ENCODE measurements at regions not wholly inside any gene's neighbourhood (a gene's known extent, or its start where the extent isn't known, plus 50 kb on each side); places are given as distances from the start of the nearest gene placed in this dataset.

DNA sequence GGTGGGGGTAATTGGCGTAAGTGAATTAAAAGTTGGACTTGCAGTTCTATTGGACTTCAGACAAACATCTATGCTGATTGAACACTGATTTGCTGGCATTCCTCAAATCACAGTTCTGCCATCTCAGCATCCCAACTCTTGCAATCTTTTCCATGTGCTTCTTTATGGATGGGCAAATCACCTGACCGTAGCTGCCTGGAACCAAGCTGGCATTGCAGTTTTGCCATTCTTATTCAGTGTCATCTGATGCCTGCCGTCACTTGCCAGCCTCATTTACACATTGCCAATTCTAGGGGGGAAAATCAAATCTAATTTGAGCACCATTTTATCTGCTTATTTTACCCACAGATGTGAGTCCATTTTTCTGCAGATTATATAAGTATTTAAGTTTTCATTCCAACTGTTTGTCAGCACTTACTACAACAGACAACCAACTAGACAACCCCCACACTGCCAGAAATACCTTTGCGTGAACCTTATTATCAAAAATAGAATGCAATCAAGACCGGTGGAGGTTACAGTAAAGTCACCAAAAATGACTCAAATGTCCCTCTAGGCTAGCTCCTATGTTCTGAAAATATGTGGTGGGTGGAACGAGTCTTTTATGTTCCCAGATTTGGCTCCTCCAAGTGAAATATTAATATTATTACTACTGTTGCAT, 172.3 kb upstream of the CTBP2 start:
- DNase-seq, result no peak

DNA sequence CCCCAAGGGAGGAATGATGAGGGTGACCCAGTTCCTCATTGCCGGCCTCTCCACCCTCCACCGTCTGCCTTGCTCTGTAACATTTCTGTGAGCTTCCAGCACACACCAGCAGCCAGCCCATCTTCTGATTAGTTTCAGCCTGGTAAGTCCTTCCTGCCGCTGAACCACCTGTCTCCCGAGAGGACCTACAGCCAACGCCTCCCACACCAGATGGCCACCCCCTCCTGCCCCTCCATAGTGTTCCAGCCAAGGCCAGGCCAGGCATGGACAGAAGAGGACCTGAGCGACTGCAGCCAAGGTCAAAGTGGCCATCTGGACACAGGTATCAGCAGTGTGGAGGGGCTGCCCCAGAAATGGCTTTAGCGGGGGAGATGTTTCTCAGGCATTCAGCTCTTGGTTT, 170.7 kb upstream of the CTBP2 start:
- DNase-seq, result no peak

DNA sequence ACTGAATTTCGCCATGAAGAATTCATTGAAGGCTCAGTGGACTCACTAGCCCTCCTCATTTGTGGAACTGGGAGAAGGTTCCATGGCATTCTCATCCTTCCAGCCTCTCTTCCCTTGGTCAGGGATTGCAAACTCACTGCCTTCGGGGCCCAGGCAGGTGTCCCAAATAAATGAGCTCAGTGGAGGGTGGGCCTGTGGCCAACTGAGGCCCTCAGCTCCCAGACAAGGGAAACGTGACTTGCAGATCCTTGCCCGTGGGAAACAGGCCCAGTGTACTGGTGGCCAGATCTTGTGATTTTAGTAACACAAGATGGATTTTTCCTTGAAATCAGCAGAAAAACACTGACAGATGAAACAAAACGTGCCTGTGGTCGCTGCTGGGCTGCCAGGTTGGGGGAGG, 168.7 kb upstream of the CTBP2 start:
- DNase-seq, result no peak

DNA sequence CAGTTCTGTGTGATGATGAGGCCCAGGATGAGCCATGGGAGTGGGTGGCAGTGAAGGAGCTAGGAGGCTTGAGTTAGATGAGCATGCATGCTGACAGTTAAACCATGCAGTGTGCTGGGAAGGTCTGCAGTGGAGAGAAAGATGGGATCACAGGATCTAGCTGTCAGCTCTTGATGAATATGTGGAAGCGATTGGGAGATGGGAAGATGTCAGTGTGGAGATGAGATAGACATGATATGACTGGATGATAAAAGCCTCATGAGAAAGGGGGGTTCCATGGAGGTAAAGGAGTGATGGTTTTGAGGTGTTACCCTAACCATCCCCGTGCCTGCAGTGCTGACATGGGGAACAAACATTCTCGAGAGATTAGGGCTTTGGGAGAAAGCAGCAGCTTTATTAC, 165.0 kb upstream of the CTBP2 start:
- DNase-seq, result no peak

DNA sequence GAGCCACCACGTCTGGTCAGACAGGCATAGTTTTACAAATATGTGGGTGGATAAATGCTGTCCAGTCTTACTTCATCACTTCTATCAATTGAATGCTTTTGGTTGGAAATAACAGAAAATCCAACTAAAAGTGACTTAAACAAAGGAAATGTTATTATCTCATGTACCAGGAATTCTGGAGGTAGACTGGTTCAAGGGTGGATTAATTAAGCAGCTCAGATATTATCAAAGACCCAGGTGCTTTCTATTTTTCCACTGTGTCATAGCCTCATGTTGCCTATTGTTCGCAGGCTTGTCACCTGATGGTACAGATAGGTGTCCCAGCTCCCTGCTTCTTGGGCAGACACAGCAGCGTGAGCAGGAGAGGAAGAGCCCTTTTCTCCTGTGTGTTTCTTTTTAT, 156.1 kb upstream of the CTBP2 start:
- no peak for DNase-seq

DNA sequence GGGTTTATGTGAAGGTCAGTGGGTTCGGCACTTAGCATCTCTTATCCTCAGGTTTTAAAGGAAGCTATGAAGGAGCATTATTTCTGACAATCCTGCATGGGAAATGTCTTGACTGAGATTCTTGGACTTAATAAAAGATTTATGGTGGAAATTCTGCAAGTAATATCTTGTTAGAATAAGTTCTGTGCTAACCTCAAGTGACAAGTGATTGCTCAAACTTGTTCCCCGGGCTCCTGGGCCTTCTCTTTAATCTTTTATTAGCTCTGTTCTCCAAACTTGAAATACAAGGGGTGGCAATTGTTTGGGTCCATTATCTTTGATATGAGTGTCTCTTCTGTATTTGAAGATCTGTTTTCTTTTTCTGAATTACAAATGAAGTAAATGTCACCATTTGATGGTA, 140.6 kb upstream of the CTBP2 start:
- DNase-seq, result no peak

DNA sequence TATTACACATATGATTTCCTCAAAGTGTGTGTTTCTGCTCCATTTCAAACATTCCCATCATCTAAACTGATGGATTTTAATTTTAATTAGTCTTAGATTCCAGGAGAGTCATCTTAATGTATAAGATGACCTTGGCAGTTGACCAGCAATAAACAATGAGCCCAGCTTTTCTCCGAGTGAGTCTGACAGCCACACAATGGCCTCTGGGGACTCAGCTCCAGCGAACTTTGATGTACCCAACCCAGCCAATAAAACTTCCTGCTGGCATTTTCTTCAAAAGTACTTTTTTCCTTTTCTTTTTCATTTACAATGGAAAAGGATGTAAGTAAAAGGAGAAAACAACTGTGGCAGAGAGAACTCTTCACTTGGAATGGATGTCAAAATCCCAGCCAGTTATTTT, 139.1 kb upstream of the CTBP2 start:
- DNase-seq, result no peak

DNA sequence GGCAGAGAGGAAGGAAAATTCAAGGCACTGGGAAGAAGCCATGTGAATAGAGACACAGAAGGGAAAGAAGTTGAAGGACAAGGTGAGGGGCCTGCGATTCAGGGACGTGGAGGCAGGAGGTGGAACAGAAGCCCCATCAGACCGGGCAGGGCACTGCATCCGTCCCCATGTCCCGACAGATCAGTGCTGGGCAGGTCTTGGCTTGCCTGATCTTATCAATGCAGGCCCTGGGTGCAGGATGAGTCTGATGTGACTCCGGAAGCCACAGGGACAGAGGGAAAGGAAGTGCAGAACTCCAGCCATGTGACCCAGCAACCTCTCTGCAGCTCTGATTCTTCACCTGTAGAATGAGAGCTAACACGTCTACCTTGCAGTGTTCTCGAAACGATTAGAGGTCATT, 136.2 kb upstream of the CTBP2 start:
- DNase-seq, result no peak

DNA sequence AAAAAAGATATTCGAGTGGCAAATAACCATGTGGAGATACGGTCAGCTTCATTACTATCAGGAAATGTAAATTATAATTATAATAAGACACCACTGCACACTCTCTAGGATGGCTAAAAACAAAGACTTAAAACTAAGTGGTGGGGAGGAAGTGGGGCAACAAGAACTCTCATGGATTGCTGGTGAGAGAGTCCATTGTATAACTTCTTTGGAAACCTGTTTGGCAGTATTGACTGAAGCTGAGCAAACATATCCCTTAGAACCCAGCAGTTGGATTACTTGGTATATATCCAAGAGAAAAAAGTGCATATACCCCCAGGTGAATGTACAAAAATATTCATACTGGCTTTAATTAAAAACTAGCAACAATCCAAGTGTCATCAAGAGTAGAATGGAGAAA, 133.7 kb upstream of the CTBP2 start:
- no peak for DNase-seq

DNA sequence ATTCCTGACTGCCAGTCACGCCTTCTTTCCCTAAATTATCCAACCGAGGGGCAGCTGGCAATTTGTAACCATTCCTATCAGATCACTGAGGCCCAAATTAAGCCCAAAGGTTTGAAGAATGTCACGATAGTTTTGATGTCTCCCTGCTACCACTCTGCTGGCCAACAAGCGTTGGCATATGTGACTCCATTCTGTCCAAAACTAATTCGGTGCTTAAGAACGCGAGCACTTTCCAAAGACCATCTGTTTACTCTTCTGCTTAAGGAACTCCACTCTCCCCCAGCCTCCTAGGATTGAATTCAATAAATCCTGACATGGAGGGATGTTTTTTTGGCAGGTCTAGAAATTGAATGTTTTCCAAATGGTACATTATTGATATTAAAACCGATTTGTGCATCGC, 131.5 kb upstream of the CTBP2 start:
- DNase-seq, result no peak

DNA sequence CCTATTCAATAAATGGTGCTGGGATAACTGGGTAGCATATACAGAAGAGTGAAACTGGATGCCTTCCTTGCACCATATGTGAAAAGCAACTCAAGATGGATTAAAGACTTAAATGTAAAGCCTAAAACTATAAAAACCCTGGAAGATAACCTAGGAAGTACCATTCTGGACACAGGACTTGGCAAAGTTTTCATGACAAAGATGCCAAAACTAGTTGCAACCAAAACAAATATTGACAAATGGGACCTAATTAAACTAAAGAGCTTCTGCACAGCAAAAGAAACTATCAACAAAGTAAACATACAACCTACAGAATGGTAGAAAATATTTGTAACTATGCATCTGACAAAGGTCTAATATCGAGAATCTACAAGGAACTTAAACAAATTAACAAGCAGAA, 129.1 kb upstream of the CTBP2 start:
- DNase-seq, result no peak

DNA sequence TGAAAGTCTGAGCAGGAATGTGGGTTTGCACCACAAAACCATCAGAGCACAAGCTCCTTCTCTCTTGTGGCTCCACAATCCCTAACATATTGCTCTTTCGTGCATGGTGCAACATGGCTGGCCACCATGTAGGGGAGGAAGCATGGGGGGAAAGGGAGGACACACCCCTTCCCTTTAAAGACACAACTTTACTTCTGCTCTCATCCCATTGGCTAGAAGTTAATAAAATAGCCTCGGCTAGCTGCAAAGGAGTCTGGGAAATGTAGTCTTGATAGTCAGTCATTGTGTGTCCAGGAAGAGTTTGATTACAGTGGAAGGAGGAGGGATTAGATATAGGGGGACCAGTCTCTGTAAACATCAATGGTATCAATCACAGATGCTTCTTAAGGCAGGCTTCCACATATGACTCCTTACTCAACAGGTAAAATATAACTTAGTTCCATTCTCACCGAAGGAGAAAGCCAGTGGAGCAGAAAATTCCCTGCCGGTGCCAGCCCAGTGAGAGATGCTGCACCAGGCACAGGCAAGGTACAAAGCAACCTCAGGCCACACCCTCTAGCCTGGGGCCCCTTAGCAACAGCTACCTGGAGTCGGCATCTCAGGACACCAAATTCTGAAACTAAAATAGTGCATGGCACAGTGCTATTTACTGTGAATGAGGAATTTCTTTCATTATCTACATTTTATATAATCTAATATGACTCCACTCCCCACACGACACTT, 124.7 kb upstream of the CTBP2 start:
- DNase-seq, result no peak

DNA sequence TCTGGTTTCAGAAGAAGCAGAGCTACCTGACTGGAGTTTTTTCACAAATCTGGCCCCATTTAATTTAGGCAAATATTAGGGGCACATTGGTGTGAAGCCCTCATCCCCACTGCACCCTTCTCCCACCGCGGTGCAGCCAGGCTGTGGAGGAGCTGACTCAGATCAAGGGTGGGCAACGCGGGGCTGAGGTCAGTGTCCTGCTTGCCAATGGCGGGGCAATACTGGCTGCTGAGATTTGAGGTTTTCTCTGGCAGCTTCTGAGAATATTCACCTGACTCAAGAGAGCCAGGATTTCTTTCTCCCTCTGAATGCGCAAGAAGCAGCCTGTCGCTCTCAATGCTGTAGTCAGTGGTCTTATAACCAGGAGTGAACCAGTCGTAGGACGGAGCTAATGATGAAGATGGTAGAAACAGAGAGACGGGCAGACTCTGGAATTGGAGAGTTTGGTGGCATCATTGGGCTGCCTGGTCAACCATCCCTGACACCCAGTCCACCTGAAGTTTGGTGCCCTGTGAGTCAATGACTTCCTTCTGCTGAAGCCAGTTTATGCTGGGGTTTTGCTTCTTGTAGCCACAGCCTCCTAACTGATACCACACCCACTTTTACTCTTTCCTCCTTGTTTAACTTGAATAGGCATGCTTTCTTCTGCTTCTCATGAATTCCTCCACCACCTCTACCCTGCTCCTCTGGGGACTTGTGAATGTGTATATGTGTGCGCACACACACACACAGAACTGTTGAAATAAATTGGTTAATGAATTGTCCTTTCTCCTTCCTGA, 123.7 kb upstream of the CTBP2 start:
- no peak for DNase-seq

DNA sequence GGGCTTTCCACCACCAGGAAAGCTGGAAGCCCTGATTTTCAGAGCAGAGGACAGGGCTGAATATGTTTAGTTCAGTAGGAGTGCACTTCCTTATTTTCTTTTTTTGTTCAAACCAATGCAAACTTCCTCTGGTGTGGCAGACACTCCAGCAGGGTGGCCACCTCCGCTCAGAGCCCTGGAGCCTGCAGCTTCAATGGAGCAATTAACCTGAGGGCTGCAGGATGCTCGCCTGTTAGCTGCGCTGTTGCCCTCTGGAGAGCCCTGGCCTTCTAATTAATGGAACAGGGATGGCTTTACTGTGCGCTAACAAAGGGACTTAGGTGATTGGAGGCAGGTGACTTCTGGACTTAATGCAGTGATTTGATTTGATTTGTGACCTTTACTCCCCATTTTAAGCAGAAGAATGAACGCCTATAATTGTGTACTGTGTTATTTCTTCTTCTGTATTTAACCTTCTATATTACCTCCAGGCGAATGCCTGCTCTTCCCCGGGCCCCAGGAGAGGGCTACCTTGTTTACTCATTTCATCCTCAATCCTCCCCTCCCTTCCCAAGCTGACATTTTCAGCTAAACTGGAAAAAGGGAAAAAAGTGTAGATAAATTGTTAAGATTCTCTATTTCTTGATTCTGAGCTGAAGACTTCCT, 123.0 kb upstream of the CTBP2 start:
- DNase-seq, result no peak

DNA sequence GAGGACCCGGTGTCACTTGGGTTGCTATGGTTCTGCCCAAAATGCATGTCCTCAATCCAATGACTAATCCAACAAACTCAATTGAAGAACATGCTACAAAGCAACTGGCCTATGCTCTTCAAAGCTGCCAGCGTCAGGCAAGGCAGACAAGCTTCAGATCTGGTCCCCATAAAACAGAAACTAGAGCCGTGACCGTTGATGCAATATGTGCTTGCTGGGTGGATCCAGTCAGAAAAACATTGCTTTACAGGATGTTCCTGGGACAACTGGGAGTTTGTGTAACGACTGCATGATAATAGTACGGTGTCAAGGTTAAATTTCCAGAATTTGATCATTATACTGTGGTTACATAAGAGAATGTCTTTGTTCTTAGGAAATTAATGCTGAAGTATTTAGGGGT, 120.7 kb upstream of the CTBP2 start:
- no peak for DNase-seq

DNA sequence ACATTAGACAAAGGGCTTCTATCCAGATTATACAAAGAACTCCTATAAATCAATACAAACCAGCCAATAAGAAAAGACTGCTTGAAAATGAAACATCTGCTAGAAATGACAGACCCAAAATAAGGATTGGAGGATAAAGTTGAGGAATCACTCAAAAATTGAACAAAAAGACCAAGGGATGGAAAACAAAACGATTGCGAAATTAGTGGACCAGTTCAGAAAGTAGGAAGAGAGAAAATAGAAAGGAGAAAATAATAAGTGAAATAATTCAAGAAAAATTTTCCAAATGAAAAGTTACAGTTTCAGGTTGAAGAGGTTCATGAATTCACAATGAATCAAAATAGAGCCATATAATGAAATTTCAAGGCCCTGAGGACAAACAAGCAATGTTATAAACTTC, 115.8 kb upstream of the CTBP2 start:
- no peak for DNase-seq

DNA sequence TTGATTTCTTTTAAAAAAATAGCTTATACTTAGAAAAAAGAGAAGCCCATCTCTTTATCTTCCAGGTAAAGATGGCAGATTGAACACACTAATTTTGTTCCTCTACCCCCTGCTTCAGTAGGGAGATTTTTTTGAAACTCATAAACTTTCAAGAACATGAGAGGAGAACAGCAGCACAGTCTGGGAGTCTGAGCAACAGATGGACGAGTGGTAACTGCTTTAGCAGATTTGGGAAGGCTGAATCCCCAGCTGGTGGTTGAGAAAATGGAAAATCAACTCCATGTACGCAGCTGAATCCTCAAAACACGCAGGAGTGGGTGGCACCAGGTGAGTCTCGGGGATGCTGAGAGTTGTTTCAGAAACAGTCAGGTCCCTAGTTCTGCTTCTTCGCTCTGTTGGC, 114.6 kb upstream of the CTBP2 start:
- DNase-seq, result no peak

DNA sequence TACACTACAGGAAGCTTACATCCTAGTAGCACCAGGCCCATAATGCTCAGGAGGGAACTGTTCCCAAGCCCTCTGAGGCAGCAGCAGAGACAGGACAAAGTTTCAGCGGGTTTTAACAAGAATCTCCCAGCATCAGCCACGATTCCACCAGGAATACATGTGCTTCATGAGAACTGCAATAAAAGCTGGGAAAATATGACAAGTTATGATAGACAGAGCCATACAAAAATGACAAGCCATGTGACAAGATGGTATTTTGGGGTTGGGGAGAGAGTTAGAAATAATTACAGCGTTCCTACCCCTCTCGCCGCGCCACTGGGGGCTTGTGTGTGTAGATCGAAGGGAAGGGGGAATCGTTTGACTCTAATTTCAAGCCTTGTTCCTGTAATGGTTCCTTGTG, 112.7 kb upstream of the CTBP2 start:
- DNase-seq, result no peak

DNA sequence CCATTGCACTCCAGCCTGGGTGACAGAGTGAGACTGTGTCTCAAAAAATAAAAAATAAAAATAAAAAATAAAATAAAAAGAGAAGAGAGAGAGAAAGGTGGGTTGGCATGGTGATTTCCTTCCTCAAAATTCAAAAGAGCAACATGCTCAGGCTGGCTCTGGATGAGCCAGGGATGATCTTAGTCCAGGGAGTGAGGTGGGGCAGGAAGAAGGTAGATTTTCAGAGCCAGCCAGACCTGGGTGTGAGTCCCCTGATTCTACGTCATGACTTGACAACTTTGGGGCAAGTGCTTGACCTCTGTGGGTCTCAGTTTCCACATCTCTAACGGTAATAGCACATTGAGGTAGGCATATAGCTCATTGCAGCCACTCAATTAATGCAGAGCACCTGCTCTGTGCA, 109.4 kb upstream of the CTBP2 start:
- no peak for DNase-seq

DNA sequence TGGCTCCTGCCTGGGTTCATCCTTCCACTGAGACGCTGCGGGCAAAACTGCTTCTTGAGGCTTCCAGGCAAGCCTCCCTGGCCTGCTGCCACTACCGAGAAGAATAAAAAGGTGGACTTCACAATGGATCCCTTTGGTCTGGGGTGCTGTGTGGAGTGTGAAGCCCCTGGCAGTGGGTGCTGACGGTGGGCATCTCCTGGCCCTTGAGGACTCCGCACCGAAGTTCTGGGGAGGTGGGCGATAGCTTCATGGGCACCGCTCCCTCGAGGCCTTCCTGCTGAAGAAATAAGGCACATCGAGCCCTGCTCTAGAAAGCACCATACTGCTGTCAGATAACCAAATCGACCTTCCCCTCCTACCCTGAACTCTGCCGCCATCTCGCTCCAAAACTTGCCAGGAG, 106.6 kb upstream of the CTBP2 start:
- no peak for DNase-seq

DNA sequence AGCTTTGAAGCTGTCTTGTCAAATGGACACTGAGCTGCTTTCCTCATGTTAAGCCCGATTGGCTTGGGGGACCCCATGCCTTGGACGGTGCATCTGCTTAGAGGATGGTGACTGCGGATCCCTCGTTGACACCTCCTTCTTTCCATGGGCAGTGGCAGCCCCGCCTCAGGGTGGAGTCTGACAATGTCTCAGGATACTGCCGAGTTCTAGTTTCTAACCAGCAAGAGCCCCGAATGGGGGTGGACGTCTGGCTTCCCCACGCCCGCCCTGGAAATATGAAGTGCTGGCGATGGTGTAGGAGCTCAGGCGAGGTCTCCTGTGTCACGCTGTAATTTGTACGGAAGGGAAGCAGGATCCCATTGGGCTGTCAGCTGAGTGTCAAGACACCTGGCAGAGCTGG, 106.2 kb upstream of the CTBP2 start:
- no peak for DNase-seq

DNA sequence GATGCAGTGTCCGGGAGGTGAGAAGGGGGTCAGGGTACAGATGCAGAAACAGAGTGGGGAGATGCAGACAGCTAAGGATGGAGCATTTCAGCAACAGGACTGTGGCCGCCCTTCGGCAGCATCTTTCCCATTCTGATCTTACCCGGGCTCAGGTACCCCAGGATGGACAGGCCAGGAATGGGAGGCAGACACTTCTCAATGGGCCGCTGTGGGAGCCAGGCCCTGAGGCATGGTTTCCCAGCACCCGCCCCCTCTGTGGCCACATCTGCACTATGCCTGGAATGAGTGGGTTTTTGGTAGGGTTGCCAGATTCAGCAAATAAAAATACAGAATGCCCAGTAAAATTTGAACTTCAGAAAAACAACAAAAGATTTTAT, 105.2 kb upstream of the CTBP2 start:
- no peak for DNase-seq

DNA sequence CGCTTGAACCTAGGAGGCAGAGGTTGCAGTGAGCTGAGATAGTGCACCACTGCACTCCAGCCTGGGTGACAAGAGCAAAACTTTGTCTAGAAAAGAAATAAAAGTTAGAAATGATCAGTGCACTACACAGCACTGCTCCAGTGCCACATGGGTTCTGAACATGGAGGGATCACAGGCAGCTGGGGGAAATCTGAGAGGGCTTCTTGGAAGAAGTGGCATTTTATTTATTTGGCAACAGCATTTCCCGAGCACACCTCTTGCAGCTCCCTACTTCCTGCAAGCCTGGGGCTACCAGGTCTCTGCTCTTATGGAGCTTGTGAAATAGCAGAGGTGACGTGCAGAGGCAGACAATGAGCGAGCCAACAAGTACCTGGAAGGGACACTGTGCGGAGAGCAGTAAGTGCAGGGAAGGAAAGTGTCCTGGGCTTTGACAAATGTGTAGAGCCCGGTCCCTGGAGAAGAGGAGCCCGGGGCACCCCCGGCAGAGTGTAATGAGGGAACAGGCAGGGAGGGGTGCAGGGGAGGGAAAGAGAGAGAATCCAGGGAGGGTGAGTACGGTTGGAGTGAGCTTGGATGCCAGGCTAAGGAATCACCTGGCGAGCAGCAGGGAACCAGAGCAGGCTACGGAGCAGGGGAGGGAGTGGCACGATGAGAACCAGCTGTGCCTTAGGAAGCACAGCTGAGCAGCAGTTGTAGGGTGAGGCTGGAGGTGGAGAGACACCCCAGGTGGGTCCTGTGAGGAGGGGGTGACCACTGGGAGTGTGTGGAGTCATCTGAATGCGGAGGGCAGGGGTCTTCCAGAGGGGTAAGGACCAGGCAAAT, 104.6 kb upstream of the CTBP2 start:
- DNase-seq, result no peak

Data from NCI-H2107 (cell line).